ENCODE measurements at regions not wholly inside any gene's neighbourhood (a gene's known extent, or its start where the extent isn't known, plus 50 kb on each side); places are given as distances from the start of the nearest gene placed in this dataset.

GRCh38 chr7:25813381-25813780 is 338.6 kb upstream of the NFE2L3 start:
- TF ChIP-seq CTCF (conservative IDR thresholded peaks at IDR 0.05; ENCODE audit: low read depth, low read length) (no peak), EZH2phosphoT487 (IDR thresholded peaks at IDR 0.05; ENCODE audit: borderline replicate concordance, low read length) (no peak), EZH2 (IDR thresholded peaks at IDR 0.05; ENCODE audit: low read length, unreplicated experiment) (no peak)
- Histone ChIP-seq H4K20me1 (ENCODE audit: low read length) (no peaks in the 10 kb centered on the region), H3K36me3 (ENCODE audit: low read depth, low read length) (no peaks in the 10 kb centered on the region), H2AFZ (ENCODE audit: low read length) (no peak overlapping the region), H3K4me2 (ENCODE audit: low read length) (no peak overlapping the region), H3K79me2 (ENCODE audit: low read length) (no peaks in the 10 kb centered on the region), H3K4me1 (ENCODE audit: insufficient read depth, low read length) (no peaks in the 10 kb centered on the region), H3K9me2 (replicated peaks; ENCODE audit: low read length) (no peaks in the 10 kb centered on the region), H3K9ac (ENCODE audit: low read length) (no peak overlapping the region), H3K9me3 (ENCODE audit: low read length) (no peaks in the 10 kb centered on the region), H3K27me3 (ENCODE audit: low read length) (peaks cover 50% of the 10 kb centered on the region), H3K4me3 (ENCODE audit: low read length) (no peak overlapping the region), H3F3A (ENCODE audit: low read length, unreplicated experiment) (no peaks in the 10 kb centered on the region), H3K27ac (ENCODE audit: low read length) (no peak overlapping the region)
- no TSS peak for BruUV-seq (replicated peaks)
- POLR2A ChIA-PET (ENCODE audit: unreplicated experiment): interaction anchor here (0.6 kb wide), 1 partner anchor 180 kb away, joined by 7 read pairs; no protein-coding TSS in a partner anchor
- CTCF ChIA-PET: no interaction called here
- intact Hi-C loops (cut with micrococcal nuclease): no loop called here
- ATAC-seq (no peak), DNase-seq (no peak)

- Histone ChIP-seq H3K4me3 (ENCODE audit: low read length) (no peak overlapping the region), H3K9me3 (ENCODE audit: low read length) (no peaks in the 10 kb centered on the region), H3K4me2 (ENCODE audit: low read length) (no peak overlapping the region), H3K36me3 (ENCODE audit: low read depth, low read length) (no peaks in the 10 kb centered on the region), H2AFZ (ENCODE audit: low read length) (no peak overlapping the region), H3K27ac (ENCODE audit: low read length) (no peak overlapping the region), H3K9me2 (replicated peaks; ENCODE audit: low read length) (no peaks in the 10 kb centered on the region), H4K20me1 (ENCODE audit: low read length) (no peaks in the 10 kb centered on the region), H3K27me3 (ENCODE audit: low read length) (peaks cover 31% of the 10 kb centered on the region), H3K4me1 (ENCODE audit: insufficient read depth, low read length) (no peaks in the 10 kb centered on the region), H3F3A (ENCODE audit: low read length, unreplicated experiment) (no peaks in the 10 kb centered on the region), H3K9ac (ENCODE audit: low read length) (no peak overlapping the region), H3K79me2 (ENCODE audit: low read length) (no peaks in the 10 kb centered on the region)
- no peak for DNase-seq
- ChIA-PET POLR2A (ENCODE audit: unreplicated experiment) (no interaction called here), CTCF (no interaction called here)
- ATAC-seq: no peak
- no peak for TF ChIP-seq EZH2phosphoT487 (IDR thresholded peaks at IDR 0.05; ENCODE audit: borderline replicate concordance, low read length)
- no peak for TF ChIP-seq CTCF (conservative IDR thresholded peaks at IDR 0.05; ENCODE audit: low read depth, low read length)
- TF ChIP-seq EZH2 (IDR thresholded peaks at IDR 0.05; ENCODE audit: low read length, unreplicated experiment): no peak
- BruUV-seq (replicated peaks): no TSS peak
- intact Hi-C loops (cut with micrococcal nuclease): no loop called here
Measured at GRCh38 chr7:25815711-25816110, 336.3 kb upstream of the NFE2L3 start.

- intact Hi-C loops (cut with micrococcal nuclease): no loop called here
- Histone ChIP-seq H3K4me1 (ENCODE audit: insufficient read depth, low read length) (no peaks in the 10 kb centered on the region), H2AFZ (ENCODE audit: low read length) (no peak overlapping the region), H3K9me2 (replicated peaks; ENCODE audit: low read length) (no peaks in the 10 kb centered on the region), H3K27ac (ENCODE audit: low read length) (no peak overlapping the region), H4K20me1 (ENCODE audit: low read length) (no peaks in the 10 kb centered on the region), H3K4me3 (ENCODE audit: low read length) (no peak overlapping the region), H3K4me2 (ENCODE audit: low read length) (no peak overlapping the region), H3K9me3 (ENCODE audit: low read length) (no peaks in the 10 kb centered on the region), H3K9ac (ENCODE audit: low read length) (no peak overlapping the region), H3K27me3 (ENCODE audit: low read length) (peaks cover 7% of the 10 kb centered on the region; the same call in 1 of the 2 replicates), H3K36me3 (ENCODE audit: low read depth, low read length) (no peaks in the 10 kb centered on the region), H3K79me2 (ENCODE audit: low read length) (no peaks in the 10 kb centered on the region), H3F3A (ENCODE audit: low read length, unreplicated experiment) (no peaks in the 10 kb centered on the region)
- POLR2A ChIA-PET (ENCODE audit: unreplicated experiment): no interaction called here
- TF ChIP-seq CTCF (conservative IDR thresholded peaks at IDR 0.05; ENCODE audit: low read depth, low read length) (peak; percentile 73), EZH2phosphoT487 (IDR thresholded peaks at IDR 0.05; ENCODE audit: borderline replicate concordance, low read length) (no peak)
- ATAC-seq (no peak), DNase-seq (peak; percentile 42)
- CTCF ChIA-PET: no interaction called here
- BruUV-seq (replicated peaks): no TSS peak
Measured at GRCh38 chr7:25820432-25821040, 331.5 kb upstream of the NFE2L3 start.

Measured in PC-3 (cell line).